Stomach (tissue), 8 donors: ENCODE measurements at regions not wholly inside any gene's neighbourhood (a gene's known extent, or its start where the extent isn't known, plus 50 kb on each side); places are given as distances from the start of the nearest gene placed in this dataset.
"Not testable (repeated sequence)": the region's sequence is repeated elsewhere in the genome, so short reads cannot be mapped to it uniquely, and the experiment has no call there.

Experiments
- DNase-seq, 2 donors: peaks; one replicate each; pipeline versions ENCODE4 v3.0.0 to v3.0.0-alpha.2; 2013 to 2019
- H3K27ac ChIP-seq, 5 donors: fragments of 200-600 bp in 4 of 5; sonication (generic) in 4 of 5; one replicate each; pipeline ENCODE4 v1.5.1; 2013 to 2019; ENCODE audit warnings: mild to moderate bottlenecking in 1 of 5, moderate library complexity in 1 of 5
- H3K27me3 ChIP-seq, 3 donors: fragments of 200-600 bp; sonication (generic); one replicate each; pipeline ENCODE4 v1.5.1; 2017 to 2019; ENCODE audit warnings: mixed run types in 1 of 3
- H3K36me3 ChIP-seq, 4 donors: fragments of 200-600 bp; sonication (generic); 1 replicate in 3 of 4; 2 replicates in 1 of 4; pipeline ENCODE4 v1.5.1; 2016 to 2019
- H3K4me1 ChIP-seq, 4 donors: fragments of 200-600 bp; sonication (generic); one replicate each; pipeline ENCODE4 v1.5.1; 2016 to 2019
- H3K4me3 ChIP-seq, 4 donors: fragments of 200-600 bp; sonication (generic) in 3 of 4; one replicate each; pipeline ENCODE4 v1.5.1; 2016 to 2019; ENCODE audit warnings: mild to moderate bottlenecking in 1 of 4
- H3K9me3 ChIP-seq, 4 donors: fragments of 200-600 bp; sonication (generic); one replicate each; pipeline ENCODE4 v1.5.1; 2016 to 2019
- EP300 ChIP-seq: sonication (generic); formaldehyde crosslinking; IDR thresholded peaks from one replicate; pipeline ENCODE4 v1.6.1; 2017; ENCODE audit warnings: antibody characterized with exemption
- POLR2A ChIP-seq, 4 donors: fragments of 450-650 bp; IDR thresholded peaks; one replicate each; pipeline ENCODE4 v1.6.1; 2016; ENCODE audit warnings: antibody characterized with exemption in 4 of 4, control low read depth in 2 of 4, mild to moderate bottlenecking in 1 of 4, moderate library complexity in 1 of 4
- POLR2AphosphoS5 ChIP-seq, 3 donors: sonication (generic); formaldehyde crosslinking; IDR thresholded peaks; one replicate each; pipeline ENCODE4 v1.6.1; 2016; ENCODE audit warnings: antibody characterized with exemption in 3 of 3
- WGBS, 5 donors: extraction: QIAGEN DNeasy Blood & Tissue Kit in 3 of 5; methylation state at CpG; one replicate each; pipeline versions ENCODE4 v1.1.5 to v1.1.7; 2013 to 2018; 5-methylcytosine and 5-hydroxymethylcytosine counted together
- intact Hi-C: fragments of 100-400 bp; cut with DNase I; formaldehyde crosslinking; loops from one replicate; pipeline ENCODE4 v1.15.1; 2023; ENCODE audit warnings: low total_unique reads
- TF ChIP-seq, protein P1 (sequence below), 7 experiments: fragments of 450-650 bp in 4 of 7; fragments of 200-600 bp in 3 of 7; sonication (generic) in 3 of 7; IDR thresholded peaks; one replicate each; pipeline ENCODE4 v1.5.1; 2016 to 2019; ENCODE audit warnings: antibody characterized with exemption in 7 of 7, control low read depth in 2 of 7, mild to moderate bottlenecking in 1 of 7
- donor health status: healthy with polysubstance abuse.
- donor health status: Bipolar disorder and iron deficiency.
- donor health status: healthy.

- Histone ChIP-seq H3K36me3 (no peaks in the 10 kb centered on the region), H3K27me3 (no peaks in the 10 kb centered on the region), H3K4me3 (no peak overlapping the region), H3K27ac (no peak overlapping the region), H3K4me1 (peaks cover 0 to 12% (median 0%) of the 10 kb centered on the region in 4 donors), H3K9me3 (no peaks in the 10 kb centered on the region)
- WGBS, 5 donors, result 70 to 78% (median 77%) methylated on average over 2 of the region's 2 CpGs
- TF ChIP-seq, protein P1, sequence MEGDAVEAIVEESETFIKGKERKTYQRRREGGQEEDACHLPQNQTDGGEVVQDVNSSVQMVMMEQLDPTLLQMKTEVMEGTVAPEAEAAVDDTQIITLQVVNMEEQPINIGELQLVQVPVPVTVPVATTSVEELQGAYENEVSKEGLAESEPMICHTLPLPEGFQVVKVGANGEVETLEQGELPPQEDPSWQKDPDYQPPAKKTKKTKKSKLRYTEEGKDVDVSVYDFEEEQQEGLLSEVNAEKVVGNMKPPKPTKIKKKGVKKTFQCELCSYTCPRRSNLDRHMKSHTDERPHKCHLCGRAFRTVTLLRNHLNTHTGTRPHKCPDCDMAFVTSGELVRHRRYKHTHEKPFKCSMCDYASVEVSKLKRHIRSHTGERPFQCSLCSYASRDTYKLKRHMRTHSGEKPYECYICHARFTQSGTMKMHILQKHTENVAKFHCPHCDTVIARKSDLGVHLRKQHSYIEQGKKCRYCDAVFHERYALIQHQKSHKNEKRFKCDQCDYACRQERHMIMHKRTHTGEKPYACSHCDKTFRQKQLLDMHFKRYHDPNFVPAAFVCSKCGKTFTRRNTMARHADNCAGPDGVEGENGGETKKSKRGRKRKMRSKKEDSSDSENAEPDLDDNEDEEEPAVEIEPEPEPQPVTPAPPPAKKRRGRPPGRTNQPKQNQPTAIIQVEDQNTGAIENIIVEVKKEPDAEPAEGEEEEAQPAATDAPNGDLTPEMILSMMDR (IDR thresholded peaks at IDR 0.05), result no peak
- no peak for TF ChIP-seq EP300
- TF ChIP-seq POLR2AphosphoS5 (IDR thresholded peaks at IDR 0.05), result no peak
- no peak for TF ChIP-seq POLR2A (IDR thresholded peaks at IDR 0.05)
- intact Hi-C loops, result no loop called here
- DNase-seq, result no peak
Measured at GRCh38 chr5:54379590-54379989, 69.2 kb upstream of the ARL15 start.

GRCh38 chr5:54378707-54379106, 68.3 kb upstream of the ARL15 start:
- Histone ChIP-seq H3K4me1 (peaks cover 0 to 4% (median 0%) of the 10 kb centered on the region in 4 donors), H3K9me3 (no peaks in the 10 kb centered on the region), H3K27me3 (no peaks in the 10 kb centered on the region), H3K36me3 (no peaks in the 10 kb centered on the region), H3K27ac (no peak overlapping the region), H3K4me3 (no peak overlapping the region)
- TF ChIP-seq, protein P1 (IDR thresholded peaks at IDR 0.05), result no peak
- TF ChIP-seq POLR2A (IDR thresholded peaks at IDR 0.05), result no peak
- TF ChIP-seq POLR2AphosphoS5 (IDR thresholded peaks at IDR 0.05), result no peak
- TF ChIP-seq EP300, result no peak
- intact Hi-C loops, result no loop called here
- WGBS, 5 donors, result 71 to 98% (median 95%) methylated on average over 4 to 10 of the region's 10 CpGs
- no peak for DNase-seq

DNA sequence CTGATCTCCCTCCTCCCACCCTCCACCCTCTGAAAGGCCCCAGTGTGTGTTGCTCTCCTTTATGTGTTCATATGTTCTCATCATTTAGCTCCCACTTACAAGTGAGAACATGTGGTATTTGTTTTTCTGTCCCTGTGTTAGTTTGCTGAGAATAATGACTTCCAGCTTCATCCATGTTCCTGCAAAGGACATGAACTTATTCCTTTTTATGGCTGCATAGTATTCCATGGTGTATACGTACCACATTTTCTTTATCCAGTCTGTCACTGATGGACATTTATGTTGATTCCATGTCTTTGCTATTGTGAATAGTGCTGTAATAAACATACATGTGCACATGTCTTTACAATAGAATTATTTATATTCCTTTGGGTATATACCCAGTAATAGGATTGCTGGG, 67.0 kb upstream of the ARL15 start:
- H3K36me3 ChIP-seq, intact Hi-C loops, H3K9me3 ChIP-seq, H3K27ac ChIP-seq, H3K4me3 ChIP-seq, H3K27me3 ChIP-seq, H3K4me1 ChIP-seq, DNase-seq: not testable (repeated sequence)
- WGBS, 5 donors, result 88 to 100% (median 94%) methylated on average over 1 of the region's 1 CpG

GRCh38 chr5:54370982-54371381, 60.6 kb upstream of the ARL15 start:
- no peak for DNase-seq
- Histone ChIP-seq H3K27ac (no peak overlapping the region), H3K4me3 (no peak overlapping the region), H3K9me3 (no peaks in the 10 kb centered on the region), H3K4me1 (no peaks in the 10 kb centered on the region), H3K36me3 (no peaks in the 10 kb centered on the region), H3K27me3 (no peaks in the 10 kb centered on the region)
- intact Hi-C loops, result no loop called here
- TF ChIP-seq EP300, result no peak
- TF ChIP-seq POLR2AphosphoS5 (IDR thresholded peaks at IDR 0.05), result no peak
- no peak for TF ChIP-seq POLR2A (IDR thresholded peaks at IDR 0.05)
- TF ChIP-seq, protein P1 (IDR thresholded peaks at IDR 0.05), result no peak

DNA sequence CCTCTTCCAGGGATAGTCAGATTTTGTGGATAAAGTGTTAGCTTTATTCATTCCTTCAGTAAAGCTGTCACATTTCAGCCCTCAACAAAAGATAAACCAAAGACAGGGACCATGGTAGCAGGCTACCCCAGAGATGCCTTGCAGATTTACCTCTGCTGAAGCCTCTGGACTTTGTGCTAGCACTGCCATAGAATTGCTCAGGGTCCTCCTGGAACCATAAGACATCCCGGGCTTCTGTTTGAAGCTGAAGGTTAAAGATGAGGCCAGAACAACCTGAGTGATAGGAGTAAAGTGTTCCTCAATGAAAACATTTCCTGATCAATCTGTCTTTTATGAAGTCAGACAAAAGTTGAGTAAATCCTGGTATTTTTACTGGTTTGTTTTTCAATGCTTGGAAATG, 57.5 kb upstream of the ARL15 start:
- H3K4me3 ChIP-seq, result no peak overlapping the region
- H3K4me1 ChIP-seq, result peaks cover 0 to under 1% (median 0%) of the 10 kb centered on the region in 4 donors
- no peaks in the 10 kb centered on the region for H3K36me3 ChIP-seq
- TF ChIP-seq POLR2A (IDR thresholded peaks at IDR 0.05) (no peak), POLR2AphosphoS5 (IDR thresholded peaks at IDR 0.05) (no peak), EP300 (no peak)
- TF ChIP-seq, protein P1 (IDR thresholded peaks at IDR 0.05), result no peak
- H3K27me3 ChIP-seq, result no peaks in the 10 kb centered on the region
- intact Hi-C loops, result no loop called here
- no peak for DNase-seq
- no peak overlapping the region for H3K27ac ChIP-seq
- no peaks in the 10 kb centered on the region for H3K9me3 ChIP-seq
- 83 to 94% (median 83%) methylated on average over 1 of the region's 1 CpG for WGBS, 5 donors
